ENCODE measurements at regions not wholly inside any gene's neighbourhood (a gene's known extent, or its start where the extent isn't known, plus 50 kb on each side); places are given as distances from the start of the nearest gene placed in this dataset.

DNA sequence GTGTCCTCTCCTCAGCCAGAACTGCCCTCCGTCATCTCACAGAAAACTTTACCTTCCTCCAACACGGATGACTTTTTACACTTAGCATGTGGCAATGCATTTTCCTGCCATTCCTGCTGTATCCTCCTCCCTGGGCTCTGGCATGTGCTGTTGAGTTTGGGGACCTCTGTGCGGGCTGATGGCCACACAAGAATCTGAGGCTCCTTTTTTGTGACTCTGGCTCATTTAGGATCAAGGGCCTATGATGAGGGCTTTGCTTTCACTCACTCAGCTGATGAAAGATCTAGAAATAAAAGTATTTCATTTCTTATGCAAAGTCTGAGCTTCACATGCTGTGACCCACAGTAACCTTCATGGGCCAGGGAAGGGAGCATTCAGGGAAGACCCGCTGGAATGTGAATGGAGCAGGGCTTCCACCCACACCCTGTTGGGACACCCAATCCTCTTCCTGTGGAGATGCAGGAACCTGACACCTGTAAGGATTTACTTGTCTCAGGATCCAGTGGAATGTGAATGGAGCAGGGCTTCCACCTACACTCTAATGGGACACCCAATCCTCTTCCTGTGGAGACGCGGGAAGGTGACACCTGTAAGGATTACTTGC, 500.3 kb upstream of the MKI67 start:
- no peak for TF ChIP-seq CTCF (IDR thresholded peaks at IDR 0.05)
- TF ChIP-seq POLR2A (IDR thresholded peaks at IDR 0.05) = no peak
